22Rv1 (cell line): ENCODE measurements at regions not wholly inside any gene's neighbourhood (a gene's known extent, or its start where the extent isn't known, plus 50 kb on each side); places are given as distances from the start of the nearest gene placed in this dataset.

Experiments
- H3K27ac ChIP-seq: fragments of 450-650 bp; 2 replicates; pipeline ENCODE4 v1.5.1; 2017
- CTCF ChIP-seq: fragments of 450-650 bp; IDR thresholded peaks from 2 replicates; pipeline ENCODE4 v1.5.1; 2017; ENCODE audit warnings: mild to moderate bottlenecking
- ZFX ChIP-seq: fragments of 450-650 bp; IDR thresholded peaks from 2 replicates; pipeline ENCODE4 v1.6.1; 2017; ENCODE audit warnings: antibody characterized with exemption, borderline replicate concordance

GRCh38 chr5:86970361-86970760, 297.3 kb upstream of the RASA1 start:
- TF ChIP-seq CTCF (no peak), ZFX (no peak)
- H3K27ac ChIP-seq: no peak overlapping the region

- no peak overlapping the region for H3K27ac ChIP-seq
- no peak for TF ChIP-seq ZFX
- peak; percentile 38 for TF ChIP-seq CTCF
Observed at GRCh38 chr5:86971034-86971571, 296.6 kb upstream of the RASA1 start.

GRCh38 chr5:86974955-86975354, 292.7 kb upstream of the RASA1 start:
- H3K27ac ChIP-seq: no peak overlapping the region
- TF ChIP-seq CTCF (no peak), ZFX (no peak)

GRCh38 chr5:86977190-86977589, 290.5 kb upstream of the RASA1 start:
- TF ChIP-seq ZFX (no peak), CTCF (no peak)
- H3K27ac ChIP-seq: no peak overlapping the region

- H3K27ac ChIP-seq: no peak overlapping the region
- TF ChIP-seq CTCF (no peak), ZFX (no peak)
Observed at GRCh38 chr5:86977808-86978207, 289.9 kb upstream of the RASA1 start.

GRCh38 chr5:86979811-86980411, 287.8 kb upstream of the RASA1 start:
- no peak overlapping the region for H3K27ac ChIP-seq
- TF ChIP-seq ZFX (no peak), CTCF (no peak)

GRCh38 chr5:86981898-86982297, 285.8 kb upstream of the RASA1 start:
- no peak overlapping the region for H3K27ac ChIP-seq
- no peak for TF ChIP-seq CTCF
- TF ChIP-seq ZFX: no peak
